ENCODE measurements at regions not wholly inside any gene's neighbourhood (a gene's known extent, or its start where the extent isn't known, plus 50 kb on each side); places are given as distances from the start of the nearest gene placed in this dataset.

DNA sequence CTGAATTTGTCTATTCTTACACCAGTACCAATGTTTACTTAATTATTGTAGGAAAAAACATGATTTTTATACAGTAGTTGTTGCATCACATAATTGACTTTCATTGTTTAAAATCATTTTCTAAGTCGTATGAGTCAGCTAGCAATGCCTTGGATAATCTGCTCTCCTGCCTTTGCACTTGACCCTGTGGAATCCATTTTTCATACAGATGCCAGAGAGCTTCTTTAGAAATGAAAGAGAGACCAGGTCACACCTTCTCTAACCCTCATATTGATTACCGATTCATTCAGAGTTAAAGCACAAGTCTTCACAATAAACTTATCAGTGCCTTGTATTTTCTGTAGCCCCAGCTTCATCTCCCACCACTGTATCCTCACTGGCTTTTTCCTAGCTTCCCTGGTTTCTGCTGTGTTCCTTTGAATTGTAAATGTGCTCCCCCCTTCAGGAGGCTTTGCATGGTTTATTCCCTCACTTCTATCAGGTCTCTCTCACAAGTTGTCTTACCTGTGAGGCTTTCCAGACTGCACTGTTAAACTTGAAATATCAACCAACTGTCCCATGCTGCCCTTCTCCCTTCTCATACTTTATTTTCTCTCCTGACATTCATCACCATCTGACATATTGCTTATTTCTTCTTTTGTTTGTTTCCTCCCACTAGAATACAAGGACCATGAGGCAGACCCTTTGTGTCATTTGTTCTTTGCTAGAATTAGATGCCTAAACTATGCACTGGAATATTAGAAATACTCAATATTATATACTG, 662.0 kb upstream of the GBE1 start:
- no peaks in the 10 kb centered on the region for H3K27me3 ChIP-seq (ENCODE audit: control insufficient read depth, insufficient read depth, low read length)
- no peak for DNase-seq
- intact Hi-C loops (cut with DNase I): no loop called here

DNA sequence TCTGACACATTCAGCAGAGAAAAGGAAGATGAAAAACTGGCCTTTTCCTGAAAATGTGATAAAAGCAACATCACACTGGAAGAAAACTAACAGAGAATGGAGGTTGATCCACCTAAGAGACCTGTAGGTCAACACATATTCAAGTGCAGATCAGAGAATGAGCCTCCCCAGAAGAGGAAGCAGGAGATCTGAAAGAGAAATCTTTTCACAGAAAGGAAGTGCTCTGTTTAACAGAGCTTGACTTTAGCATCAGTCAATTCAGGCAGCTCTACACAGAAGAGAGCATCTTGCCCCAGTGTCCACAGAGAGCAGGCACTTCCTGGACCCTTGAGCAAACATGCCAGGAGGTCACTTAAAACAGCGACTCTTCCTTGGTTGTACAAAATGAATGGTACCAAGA, 655.4 kb upstream of the GBE1 start:
- Histone ChIP-seq H3K9ac (ENCODE audit: low read length in 3 of 3) (no peak overlapping the region), H3K27me3 (ENCODE audit: control insufficient read depth, insufficient read depth, low read length) (no peaks in the 10 kb centered on the region), H3K27ac (ENCODE audit: low read depth in 2 of 2, low read length in 2 of 2) (no peak overlapping the region), H3K36me3 (ENCODE audit: control insufficient read depth in 2 of 3, insufficient read depth in 3 of 3, low read length in 3 of 3) (no peaks in the 10 kb centered on the region), H3K4me1 (ENCODE audit: control insufficient read depth in 2 of 3, insufficient read depth in 2 of 3, low read depth in 1 of 3, low read length in 3 of 3) (no peaks in the 10 kb centered on the region), H3K4me3 (ENCODE audit: low read length in 3 of 3) (no peak overlapping the region), H3K9me3 (ENCODE audit: control insufficient read depth in 2 of 3, insufficient read depth in 1 of 3, low read length in 3 of 3) (no peaks in the 10 kb centered on the region)
- DNase-seq (no peak), FAIRE-seq (no peak)
- intact Hi-C loops (cut with DNase I): no loop called here
- no peak for TF ChIP-seq CTCF (IDR thresholded peaks at IDR 0.05; ENCODE audit: borderline replicate concordance, extremely low read depth, insufficient read depth)

More for the DNA sequence above, 662.0 kb upstream of the GBE1 start:
- TF ChIP-seq CTCF (IDR thresholded peaks at IDR 0.05; ENCODE audit: borderline replicate concordance, extremely low read depth, insufficient read depth): no peak
- H3K9ac ChIP-seq (ENCODE audit: low read length in 3 of 3): no peak overlapping the region
- H3K27ac ChIP-seq (ENCODE audit: low read depth in 2 of 2, low read length in 2 of 2): no peak overlapping the region
- H3K36me3 ChIP-seq (ENCODE audit: control insufficient read depth in 2 of 3, insufficient read depth in 3 of 3, low read length in 3 of 3): no peaks in the 10 kb centered on the region
- no peak overlapping the region for H3K4me3 ChIP-seq (ENCODE audit: low read length in 3 of 3)
- H3K4me1 ChIP-seq (ENCODE audit: control insufficient read depth in 2 of 3, insufficient read depth in 2 of 3, low read depth in 1 of 3, low read length in 3 of 3): no peaks in the 10 kb centered on the region
- no peak for FAIRE-seq
- no peaks in the 10 kb centered on the region for H3K9me3 ChIP-seq (ENCODE audit: control insufficient read depth in 2 of 3, insufficient read depth in 1 of 3, low read length in 3 of 3)

GRCh38 chr3:82416349-82416748, 654.9 kb upstream of the GBE1 start:
- Histone ChIP-seq H3K9ac (ENCODE audit: low read length in 3 of 3) (no peak overlapping the region), H3K4me1 (ENCODE audit: control insufficient read depth in 2 of 3, insufficient read depth in 2 of 3, low read depth in 1 of 3, low read length in 3 of 3) (no peaks in the 10 kb centered on the region), H3K4me3 (ENCODE audit: low read length in 3 of 3) (no peak overlapping the region), H3K9me3 (ENCODE audit: control insufficient read depth in 2 of 3, insufficient read depth in 1 of 3, low read length in 3 of 3) (no peaks in the 10 kb centered on the region), H3K27me3 (ENCODE audit: control insufficient read depth, insufficient read depth, low read length) (no peaks in the 10 kb centered on the region), H3K36me3 (ENCODE audit: control insufficient read depth in 2 of 3, insufficient read depth in 3 of 3, low read length in 3 of 3) (no peaks in the 10 kb centered on the region), H3K27ac (ENCODE audit: low read depth in 2 of 2, low read length in 2 of 2) (no peak overlapping the region)
- DNase-seq (no peak), FAIRE-seq (no peak)
- no peak for TF ChIP-seq CTCF (IDR thresholded peaks at IDR 0.05; ENCODE audit: borderline replicate concordance, extremely low read depth, insufficient read depth)
- intact Hi-C loops (cut with DNase I): no loop called here

DNA sequence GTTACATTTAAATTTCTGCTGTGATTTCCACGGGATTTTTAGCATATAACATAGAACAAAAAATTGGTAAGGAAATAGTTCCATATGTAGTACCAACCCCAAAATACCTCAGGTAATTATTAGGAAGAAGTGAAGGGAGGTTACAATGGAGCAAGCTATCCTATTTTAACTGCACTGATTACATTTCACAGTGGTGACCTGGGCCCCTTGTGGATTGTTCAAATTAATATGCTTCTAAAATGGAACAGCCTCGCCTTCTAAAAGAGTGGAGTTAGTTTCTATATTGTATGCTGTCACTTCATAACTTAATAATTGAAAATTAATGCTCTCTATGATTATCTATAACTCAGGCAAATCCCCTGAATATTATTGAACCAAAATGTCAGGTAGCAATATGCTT, 651.7 kb upstream of the GBE1 start:
- Histone ChIP-seq H3K9me3 (ENCODE audit: control insufficient read depth in 2 of 3, insufficient read depth in 1 of 3, low read length in 3 of 3) (no peaks in the 10 kb centered on the region), H3K9ac (ENCODE audit: low read length in 3 of 3) (no peak overlapping the region), H3K4me1 (ENCODE audit: control insufficient read depth in 2 of 3, insufficient read depth in 2 of 3, low read depth in 1 of 3, low read length in 3 of 3) (no peaks in the 10 kb centered on the region), H3K27me3 (ENCODE audit: control insufficient read depth, insufficient read depth, low read length) (no peaks in the 10 kb centered on the region), H3K36me3 (ENCODE audit: control insufficient read depth in 2 of 3, insufficient read depth in 3 of 3, low read length in 3 of 3) (no peaks in the 10 kb centered on the region), H3K4me3 (ENCODE audit: low read length in 3 of 3) (no peak overlapping the region), H3K27ac (ENCODE audit: low read depth in 2 of 2, low read length in 2 of 2) (no peak overlapping the region)
- FAIRE-seq (no peak), DNase-seq (no peak)
- no peak for TF ChIP-seq CTCF (IDR thresholded peaks at IDR 0.05; ENCODE audit: borderline replicate concordance, extremely low read depth, insufficient read depth)
- intact Hi-C loops (cut with DNase I): no loop called here
